D721Med (cell line): ENCODE measurements at regions not wholly inside any gene's neighbourhood (a gene's known extent, or its start where the extent isn't known, plus 50 kb on each side); places are given as distances from the start of the nearest gene placed in this dataset.

Experiments
- DNase-seq: peaks from one replicate; pipeline ENCODE4 v3.0.0; 2011; ENCODE audit warnings: low spot score; ENCODE audit not compliant: insufficient read length
- FAIRE-seq: peaks from 2 replicates; lab custom pipeline; 2011; peaks lifted over from hg19 to GRCh38; lab: Jason Lieb, UNC
- TF ChIP-seq, protein P1 (sequence below): IDR thresholded peaks from 2 replicates; pipeline ENCODE4 v1.5.1; 2012; ENCODE audit warnings: mild to moderate bottlenecking, control low read depth; ENCODE audit not compliant: insufficient read depth; ENCODE audit errors: missing control alignments

- TF ChIP-seq, protein P1, sequence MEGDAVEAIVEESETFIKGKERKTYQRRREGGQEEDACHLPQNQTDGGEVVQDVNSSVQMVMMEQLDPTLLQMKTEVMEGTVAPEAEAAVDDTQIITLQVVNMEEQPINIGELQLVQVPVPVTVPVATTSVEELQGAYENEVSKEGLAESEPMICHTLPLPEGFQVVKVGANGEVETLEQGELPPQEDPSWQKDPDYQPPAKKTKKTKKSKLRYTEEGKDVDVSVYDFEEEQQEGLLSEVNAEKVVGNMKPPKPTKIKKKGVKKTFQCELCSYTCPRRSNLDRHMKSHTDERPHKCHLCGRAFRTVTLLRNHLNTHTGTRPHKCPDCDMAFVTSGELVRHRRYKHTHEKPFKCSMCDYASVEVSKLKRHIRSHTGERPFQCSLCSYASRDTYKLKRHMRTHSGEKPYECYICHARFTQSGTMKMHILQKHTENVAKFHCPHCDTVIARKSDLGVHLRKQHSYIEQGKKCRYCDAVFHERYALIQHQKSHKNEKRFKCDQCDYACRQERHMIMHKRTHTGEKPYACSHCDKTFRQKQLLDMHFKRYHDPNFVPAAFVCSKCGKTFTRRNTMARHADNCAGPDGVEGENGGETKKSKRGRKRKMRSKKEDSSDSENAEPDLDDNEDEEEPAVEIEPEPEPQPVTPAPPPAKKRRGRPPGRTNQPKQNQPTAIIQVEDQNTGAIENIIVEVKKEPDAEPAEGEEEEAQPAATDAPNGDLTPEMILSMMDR = no peak
- DNase-seq = no peak
- FAIRE-seq = no peak
Observed at GRCh38 chr5:56549096-56549886, 266.1 kb upstream of the MAP3K1 start.

GRCh38 chr5:56545016-56545415 is 270.3 kb upstream of the MAP3K1 start:
- no peak for DNase-seq
- no peak for FAIRE-seq
- TF ChIP-seq, protein P1 = no peak

GRCh38 chr5:56543441-56544388 is 271.6 kb upstream of the MAP3K1 start:
- DNase-seq = no peak
- no peak for FAIRE-seq
- TF ChIP-seq, protein P1 = no peak

DNA sequence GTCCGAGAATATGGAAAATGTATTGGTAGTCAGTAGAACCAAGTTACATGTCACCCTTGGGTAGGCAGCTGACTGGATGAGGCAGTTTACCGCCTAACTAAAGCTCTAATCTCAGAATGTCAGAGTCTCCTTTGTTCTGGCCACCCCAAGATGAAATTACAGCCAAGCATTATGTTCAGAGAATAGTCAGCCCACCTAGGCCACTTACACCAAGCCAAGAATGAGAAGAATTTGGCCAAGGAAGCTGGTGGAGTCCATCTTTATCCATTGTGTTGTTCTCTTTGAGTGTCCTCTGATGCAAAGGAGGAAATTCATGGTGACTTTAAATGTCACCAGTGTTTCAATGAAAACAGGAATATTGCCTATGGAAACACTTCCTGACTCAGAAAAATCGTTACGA is 275.1 kb upstream of the MAP3K1 start:
- no peak for DNase-seq
- FAIRE-seq = no peak
- TF ChIP-seq, protein P1 = no peak

GRCh38 chr5:56538580-56538979 is 276.8 kb upstream of the MAP3K1 start:
- TF ChIP-seq, protein P1 = no peak
- DNase-seq = no peak
- FAIRE-seq = no peak

- DNase-seq = no peak
- FAIRE-seq = no peak
- TF ChIP-seq, protein P1 = no peak
Observed at GRCh38 chr5:56535347-56535746, 280.0 kb upstream of the MAP3K1 start.
